Muscle layer of duodenum (tissue), 2 donors: ENCODE measurements at regions not wholly inside any gene's neighbourhood (a gene's known extent, or its start where the extent isn't known, plus 50 kb on each side); places are given as distances from the start of the nearest gene placed in this dataset.

Experiments used
- H3K27ac ChIP-seq: one replicate; pipeline ENCODE4 v1.7.0; 2013; ENCODE audit warnings: mild to moderate bottlenecking, low read length
- H3K27me3 ChIP-seq: one replicate; pipeline ENCODE4 v1.7.0; 2013; ENCODE audit warnings: low read depth, mild to moderate bottlenecking, control low read depth, low read length
- H3K36me3 ChIP-seq, 2 donors: one replicate each; pipeline ENCODE4 v1.7.0; 2013; ENCODE audit warnings: low read length in 2 of 2, control low read depth in 1 of 2, mild to moderate bottlenecking in 1 of 2; ENCODE audit not compliant: insufficient read depth in 2 of 2, control insufficient read depth in 1 of 2
- H3K4me1 ChIP-seq, 2 donors: one replicate each; pipeline ENCODE4 v1.7.0; 2013; ENCODE audit warnings: low read length in 2 of 2, mild to moderate bottlenecking in 2 of 2, control low read depth in 1 of 2, moderate library complexity in 1 of 2; ENCODE audit not compliant: insufficient read depth in 2 of 2, control insufficient read depth in 1 of 2
- H3K4me3 ChIP-seq, 2 donors: one replicate each; pipeline ENCODE4 v1.7.0; 2013; ENCODE audit warnings: low read length in 2 of 2, low read depth in 1 of 2, mild to moderate bottlenecking in 1 of 2
- H3K9me3 ChIP-seq, 2 donors: one replicate each; pipeline ENCODE4 v1.7.0; 2013; ENCODE audit warnings: low read length in 2 of 2, control low read depth in 1 of 2, mild to moderate bottlenecking in 1 of 2; ENCODE audit not compliant: control insufficient read depth in 1 of 2
- donor health status: healthy.

DNA sequence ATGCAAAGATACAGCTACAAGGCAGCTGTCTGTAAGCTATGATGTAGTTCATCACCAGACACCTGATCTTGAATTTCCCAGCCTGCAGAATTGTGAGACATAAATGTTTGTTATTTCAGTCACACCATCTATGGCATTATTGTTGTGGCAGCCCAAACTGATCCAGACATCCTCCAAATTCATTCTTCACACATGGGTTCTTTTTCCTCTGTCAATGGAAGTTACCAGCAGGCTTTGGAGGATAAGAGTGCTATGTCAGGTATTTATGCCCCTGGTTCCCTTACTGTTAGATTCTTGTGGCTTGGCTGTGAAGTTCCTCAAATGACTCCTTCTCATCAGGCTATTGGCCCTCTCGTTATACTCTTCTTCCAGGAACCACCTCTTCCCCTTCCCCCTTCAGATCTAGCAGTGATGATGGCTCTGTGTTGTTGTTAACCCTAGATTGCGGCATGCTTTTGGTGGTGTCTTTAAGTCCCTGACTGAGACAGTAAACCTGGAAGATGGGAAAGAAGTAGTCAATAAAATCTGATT is 91.0 kb upstream of the CHMP2B start:
- Histone ChIP-seq H3K4me3 (no peak overlapping the region), H3K27ac (no peak overlapping the region), H3K9me3 (peaks cover 6 to 9% of the 10 kb centered on the region in 2 donors), H3K36me3 (no peaks in the 10 kb centered on the region), H3K27me3 (no peaks in the 10 kb centered on the region), H3K4me1 (no peaks in the 10 kb centered on the region)

DNA sequence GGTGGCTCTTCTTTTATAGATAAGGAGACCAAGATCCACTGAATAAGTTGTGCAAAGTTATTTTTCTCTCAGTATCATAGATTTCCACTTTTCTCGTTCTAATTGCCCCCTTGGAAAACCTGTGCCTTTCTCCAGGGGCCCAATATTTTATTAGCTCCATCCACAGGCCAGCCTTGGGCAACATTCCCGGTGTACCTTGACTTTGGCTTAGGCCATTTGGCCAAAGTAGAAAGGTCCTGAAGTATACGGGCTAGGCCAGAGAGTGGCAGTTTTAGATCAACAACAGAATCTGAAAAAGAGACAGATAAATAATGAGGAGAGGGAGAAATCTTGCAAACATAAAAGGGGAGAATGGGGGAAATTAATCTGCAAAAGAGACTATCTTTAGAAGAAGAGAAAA is 91.7 kb upstream of the CHMP2B start:
- no peak overlapping the region for H3K27ac ChIP-seq
- no peaks in the 10 kb centered on the region for H3K27me3 ChIP-seq
- H3K4me3 ChIP-seq, result no peak overlapping the region
- no peaks in the 10 kb centered on the region for H3K4me1 ChIP-seq
- H3K9me3 ChIP-seq, result peaks cover 0 to 2% of the 10 kb centered on the region in 2 donors
- H3K36me3 ChIP-seq, result no peaks in the 10 kb centered on the region

DNA sequence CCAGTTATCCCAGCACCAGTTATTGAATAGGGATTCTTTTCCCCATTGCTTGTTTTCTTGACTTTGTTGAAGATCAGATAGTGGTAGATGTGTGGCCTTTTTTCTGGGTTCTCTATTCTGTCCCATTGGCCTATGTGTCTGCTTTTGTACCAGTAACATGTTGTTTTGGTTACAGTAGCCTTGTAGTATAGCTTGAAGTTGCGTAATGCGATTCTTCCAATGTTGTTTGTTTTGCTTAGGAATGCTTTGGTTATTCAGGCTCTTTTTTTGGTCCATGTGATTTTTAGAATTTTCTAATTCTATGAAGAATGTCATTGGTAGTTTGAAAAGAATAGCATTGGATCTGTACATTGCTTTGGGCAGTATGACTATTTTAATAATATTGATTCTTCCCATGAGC is 94.3 kb upstream of the CHMP2B start:
- H3K4me1 ChIP-seq, result no peaks in the 10 kb centered on the region
- no peaks in the 10 kb centered on the region for H3K36me3 ChIP-seq
- H3K27ac ChIP-seq, result no peak overlapping the region
- H3K4me3 ChIP-seq, result no peak overlapping the region
- no peaks in the 10 kb centered on the region for H3K9me3 ChIP-seq
- no peaks in the 10 kb centered on the region for H3K27me3 ChIP-seq

DNA sequence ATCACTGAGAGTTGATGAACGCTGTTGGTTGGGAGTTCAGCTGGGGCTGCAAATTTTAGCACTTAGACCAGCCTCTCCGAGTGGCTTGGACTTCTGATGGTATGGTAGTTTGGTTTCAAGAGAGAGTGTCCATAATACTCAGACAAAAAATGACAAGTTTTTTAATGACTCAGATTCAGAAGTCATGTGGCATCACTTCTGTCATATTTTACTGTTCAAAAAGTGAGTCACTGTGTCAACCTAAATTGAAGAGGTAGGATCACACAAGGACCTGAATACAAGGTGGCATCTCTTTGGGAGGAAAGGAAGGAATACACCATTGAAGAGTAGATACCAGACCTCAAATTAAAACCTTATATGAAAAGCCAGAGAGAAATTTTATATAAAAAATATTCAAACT is 99.1 kb upstream of the CHMP2B start:
- Histone ChIP-seq H3K9me3 (no peaks in the 10 kb centered on the region), H3K4me1 (no peaks in the 10 kb centered on the region), H3K4me3 (no peak overlapping the region), H3K36me3 (no peaks in the 10 kb centered on the region), H3K27ac (no peak overlapping the region), H3K27me3 (no peaks in the 10 kb centered on the region)

DNA sequence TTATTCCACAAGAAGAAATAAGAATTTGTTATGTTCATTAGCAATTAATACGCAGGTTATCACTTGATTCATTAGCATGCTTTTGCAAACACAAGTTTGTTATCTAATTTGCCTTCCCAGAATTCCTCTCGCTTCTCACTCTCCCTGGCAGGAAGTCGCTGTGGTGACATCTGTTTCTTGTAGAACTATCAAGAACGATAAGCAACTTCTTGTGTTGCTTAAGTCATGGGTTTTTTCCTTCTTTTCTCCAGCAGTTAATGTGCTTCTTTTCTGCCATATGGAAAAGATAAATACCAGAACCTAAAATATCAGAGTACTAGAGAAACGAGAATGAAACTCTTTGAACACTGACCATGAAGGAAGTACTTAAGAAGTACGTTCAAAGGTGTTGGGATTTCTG is 99.8 kb upstream of the CHMP2B start:
- Histone ChIP-seq H3K36me3 (no peaks in the 10 kb centered on the region), H3K27ac (no peak overlapping the region), H3K27me3 (no peaks in the 10 kb centered on the region), H3K4me3 (no peak overlapping the region), H3K4me1 (no peaks in the 10 kb centered on the region), H3K9me3 (no peaks in the 10 kb centered on the region)

GRCh38 chr3:87126321-87126720 is 100.8 kb upstream of the CHMP2B start:
- H3K36me3 ChIP-seq, result no peaks in the 10 kb centered on the region
- no peaks in the 10 kb centered on the region for H3K27me3 ChIP-seq
- H3K4me3 ChIP-seq, result no peak overlapping the region

DNA sequence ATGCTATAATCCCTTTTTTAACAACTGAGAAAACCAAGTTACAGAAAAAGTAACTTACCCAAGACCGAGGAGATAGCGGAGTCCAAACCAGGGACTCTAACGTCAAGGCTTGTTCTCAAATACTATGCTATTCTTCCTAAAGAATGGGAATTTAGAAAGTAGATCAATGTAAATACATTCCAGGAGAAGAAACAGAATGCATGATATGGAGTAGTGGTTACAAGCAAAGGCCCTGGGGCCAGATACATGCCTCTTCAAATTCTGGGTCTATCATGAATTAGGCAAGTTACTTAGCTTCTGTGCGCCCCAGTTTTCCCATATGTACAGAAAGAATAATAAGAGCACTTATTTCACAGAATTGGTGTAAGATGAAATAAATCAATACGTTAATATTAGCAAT is 102.0 kb upstream of the CHMP2B start:
- Histone ChIP-seq H3K4me1 (no peaks in the 10 kb centered on the region), H3K36me3 (no peaks in the 10 kb centered on the region), H3K27ac (no peak overlapping the region), H3K9me3 (no peaks in the 10 kb centered on the region), H3K27me3 (no peaks in the 10 kb centered on the region), H3K4me3 (no peak overlapping the region)

More at GRCh38 chr3:87126321-87126720, 100.8 kb upstream of the CHMP2B start:
- Histone ChIP-seq H3K27ac (no peak overlapping the region), H3K4me1 (no peaks in the 10 kb centered on the region), H3K9me3 (no peaks in the 10 kb centered on the region)

- Histone ChIP-seq H3K27me3 (no peaks in the 10 kb centered on the region), H3K9me3 (no peaks in the 10 kb centered on the region), H3K4me1 (no peaks in the 10 kb centered on the region), H3K4me3 (no peak overlapping the region), H3K36me3 (no peaks in the 10 kb centered on the region), H3K27ac (no peak overlapping the region)
Observed at GRCh38 chr3:87122766-87123165, 104.3 kb upstream of the CHMP2B start.

DNA sequence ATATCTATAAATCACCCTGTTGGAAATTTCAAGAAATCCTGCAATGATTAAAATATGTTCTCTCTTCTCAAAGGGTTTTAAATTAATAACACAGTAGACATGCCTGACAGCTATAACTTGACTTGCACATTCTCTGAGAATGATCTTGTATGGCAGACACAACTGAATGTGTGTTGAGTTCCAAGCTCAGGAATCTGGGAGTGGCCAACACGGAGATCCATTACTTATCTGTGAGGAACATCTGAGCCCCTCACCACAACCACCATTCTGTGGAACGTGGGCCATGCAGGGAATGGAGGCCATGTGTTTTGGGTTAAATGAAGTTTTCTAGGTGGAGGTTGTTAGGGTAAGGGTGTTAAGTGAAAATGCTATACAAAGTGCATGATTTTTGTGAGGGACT is 105.3 kb upstream of the CHMP2B start:
- no peaks in the 10 kb centered on the region for H3K36me3 ChIP-seq
- no peaks in the 10 kb centered on the region for H3K9me3 ChIP-seq
- H3K4me3 ChIP-seq, result no peak overlapping the region
- H3K27me3 ChIP-seq, result no peaks in the 10 kb centered on the region
- no peaks in the 10 kb centered on the region for H3K4me1 ChIP-seq
- H3K27ac ChIP-seq, result no peak overlapping the region

DNA sequence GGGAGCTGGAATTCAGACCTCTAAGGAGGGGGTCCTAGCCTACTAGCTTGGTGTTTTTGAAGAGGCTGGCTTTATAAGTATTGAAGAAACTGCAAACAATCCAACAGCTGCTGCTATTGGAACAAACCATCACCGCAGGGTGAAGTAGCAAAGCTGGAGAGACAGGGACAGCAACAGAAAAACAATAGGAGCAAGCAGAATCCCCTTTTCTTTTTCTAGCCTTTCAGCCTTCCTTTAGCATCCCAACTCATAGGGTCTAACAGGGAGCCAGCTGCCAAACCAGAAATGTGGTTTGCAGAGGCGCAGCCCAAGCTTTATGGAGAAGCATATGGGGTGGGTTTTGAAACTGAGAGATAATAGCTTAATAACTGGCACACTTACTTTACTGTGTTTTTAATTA is 106.2 kb upstream of the CHMP2B start:
- no peak overlapping the region for H3K27ac ChIP-seq
- H3K4me1 ChIP-seq, result no peaks in the 10 kb centered on the region
- no peaks in the 10 kb centered on the region for H3K9me3 ChIP-seq
- H3K4me3 ChIP-seq, result no peak overlapping the region
- no peaks in the 10 kb centered on the region for H3K36me3 ChIP-seq
- H3K27me3 ChIP-seq, result no peaks in the 10 kb centered on the region

- H3K9me3 ChIP-seq, result no peaks in the 10 kb centered on the region
- H3K4me1 ChIP-seq, result no peaks in the 10 kb centered on the region
- no peak overlapping the region for H3K4me3 ChIP-seq
- H3K27me3 ChIP-seq, result no peaks in the 10 kb centered on the region
- no peak overlapping the region for H3K27ac ChIP-seq
- H3K36me3 ChIP-seq, result no peaks in the 10 kb centered on the region
Observed at GRCh38 chr3:87120236-87120635, 106.9 kb upstream of the CHMP2B start.

GRCh38 chr3:87109465-87109864 is 117.6 kb upstream of the CHMP2B start:
- Histone ChIP-seq H3K27ac (no peak overlapping the region), H3K4me3 (no peak overlapping the region), H3K4me1 (no peaks in the 10 kb centered on the region), H3K27me3 (no peaks in the 10 kb centered on the region), H3K36me3 (no peaks in the 10 kb centered on the region), H3K9me3 (no peaks in the 10 kb centered on the region)
